Hepatocyte (in vitro differentiated cells): ENCODE measurements at regions not wholly inside any gene's neighbourhood (a gene's known extent, or its start where the extent isn't known, plus 50 kb on each side); places are given as distances from the start of the nearest gene placed in this dataset.

Experiments used
- EZH2 ChIP-seq: fragments of 200-600 bp; sonication (generic); IDR thresholded peaks from 2 replicates; pipeline ENCODE4 v1.6.1; 2016; ENCODE audit warnings: antibody characterized with exemption, mild to moderate bottlenecking, borderline replicate concordance
- EZH2phosphoT487 ChIP-seq: fragments of 200-600 bp; sonication (generic); IDR thresholded peaks from one replicate; pipeline ENCODE4 v1.6.1; 2018; ENCODE audit warnings: antibody characterized with exemption, mild to moderate bottlenecking, low read depth, moderate library complexity; ENCODE audit not compliant: unreplicated experiment, severe bottlenecking
- TF ChIP-seq, protein P1 (sequence below): fragments of 200-600 bp; sonication (generic); IDR thresholded peaks from 2 replicates; pipeline ENCODE4 v1.5.1; 2016; ENCODE audit warnings: antibody characterized with exemption, mild to moderate bottlenecking; ENCODE audit not compliant: poor library complexity

DNA sequence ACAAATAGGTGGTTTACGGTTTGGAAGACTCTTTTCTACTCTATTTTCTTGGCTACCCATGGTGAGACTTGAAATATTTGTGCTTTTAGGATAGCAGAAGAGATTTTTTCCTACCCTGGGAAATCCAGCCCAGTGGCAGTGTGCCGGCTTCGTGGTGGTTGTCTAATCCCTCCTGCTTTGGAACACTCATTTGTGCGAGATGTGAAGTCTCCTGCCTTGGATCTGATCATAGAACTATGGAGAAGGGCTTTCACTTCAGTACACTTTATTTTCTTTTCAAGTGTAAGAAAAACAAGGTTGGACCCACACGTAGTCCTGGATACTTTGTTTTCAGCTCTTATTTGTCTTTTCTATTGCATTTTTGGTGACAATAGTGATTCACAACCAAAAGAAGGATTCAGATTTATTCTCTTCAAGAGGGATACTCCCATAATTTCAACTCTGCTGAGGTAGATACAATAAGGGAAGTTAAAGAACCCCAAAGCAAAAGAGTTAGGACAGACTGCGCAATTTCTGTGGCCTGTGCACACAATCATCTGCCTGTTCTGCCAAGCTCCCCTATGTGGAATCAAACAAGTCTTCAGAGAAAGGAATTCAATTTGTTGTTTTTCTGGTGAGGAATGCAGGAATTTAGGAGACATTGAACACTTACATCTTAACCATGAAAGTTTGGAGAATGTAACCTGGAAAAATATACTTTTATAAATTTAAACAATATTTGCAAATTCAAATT, 413.2 kb downstream of the GJA1 start:
- TF ChIP-seq, protein P1, sequence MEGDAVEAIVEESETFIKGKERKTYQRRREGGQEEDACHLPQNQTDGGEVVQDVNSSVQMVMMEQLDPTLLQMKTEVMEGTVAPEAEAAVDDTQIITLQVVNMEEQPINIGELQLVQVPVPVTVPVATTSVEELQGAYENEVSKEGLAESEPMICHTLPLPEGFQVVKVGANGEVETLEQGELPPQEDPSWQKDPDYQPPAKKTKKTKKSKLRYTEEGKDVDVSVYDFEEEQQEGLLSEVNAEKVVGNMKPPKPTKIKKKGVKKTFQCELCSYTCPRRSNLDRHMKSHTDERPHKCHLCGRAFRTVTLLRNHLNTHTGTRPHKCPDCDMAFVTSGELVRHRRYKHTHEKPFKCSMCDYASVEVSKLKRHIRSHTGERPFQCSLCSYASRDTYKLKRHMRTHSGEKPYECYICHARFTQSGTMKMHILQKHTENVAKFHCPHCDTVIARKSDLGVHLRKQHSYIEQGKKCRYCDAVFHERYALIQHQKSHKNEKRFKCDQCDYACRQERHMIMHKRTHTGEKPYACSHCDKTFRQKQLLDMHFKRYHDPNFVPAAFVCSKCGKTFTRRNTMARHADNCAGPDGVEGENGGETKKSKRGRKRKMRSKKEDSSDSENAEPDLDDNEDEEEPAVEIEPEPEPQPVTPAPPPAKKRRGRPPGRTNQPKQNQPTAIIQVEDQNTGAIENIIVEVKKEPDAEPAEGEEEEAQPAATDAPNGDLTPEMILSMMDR, result no peak
- TF ChIP-seq EZH2phosphoT487, result no peak
- no peak for TF ChIP-seq EZH2
